ENCODE measurements at regions not wholly inside any gene's neighbourhood (a gene's known extent, or its start where the extent isn't known, plus 50 kb on each side); places are given as distances from the start of the nearest gene placed in this dataset.

GRCh38 chr12:77442633-77443032 lies 377.3 kb upstream of the E2F7 start:
- TF ChIP-seq, protein P1, sequence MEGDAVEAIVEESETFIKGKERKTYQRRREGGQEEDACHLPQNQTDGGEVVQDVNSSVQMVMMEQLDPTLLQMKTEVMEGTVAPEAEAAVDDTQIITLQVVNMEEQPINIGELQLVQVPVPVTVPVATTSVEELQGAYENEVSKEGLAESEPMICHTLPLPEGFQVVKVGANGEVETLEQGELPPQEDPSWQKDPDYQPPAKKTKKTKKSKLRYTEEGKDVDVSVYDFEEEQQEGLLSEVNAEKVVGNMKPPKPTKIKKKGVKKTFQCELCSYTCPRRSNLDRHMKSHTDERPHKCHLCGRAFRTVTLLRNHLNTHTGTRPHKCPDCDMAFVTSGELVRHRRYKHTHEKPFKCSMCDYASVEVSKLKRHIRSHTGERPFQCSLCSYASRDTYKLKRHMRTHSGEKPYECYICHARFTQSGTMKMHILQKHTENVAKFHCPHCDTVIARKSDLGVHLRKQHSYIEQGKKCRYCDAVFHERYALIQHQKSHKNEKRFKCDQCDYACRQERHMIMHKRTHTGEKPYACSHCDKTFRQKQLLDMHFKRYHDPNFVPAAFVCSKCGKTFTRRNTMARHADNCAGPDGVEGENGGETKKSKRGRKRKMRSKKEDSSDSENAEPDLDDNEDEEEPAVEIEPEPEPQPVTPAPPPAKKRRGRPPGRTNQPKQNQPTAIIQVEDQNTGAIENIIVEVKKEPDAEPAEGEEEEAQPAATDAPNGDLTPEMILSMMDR (IDR thresholded peaks at IDR 0.05) = no peak
- TF ChIP-seq EZH2 (IDR thresholded peaks at IDR 0.05) (no peak), EZH2phosphoT487 (IDR thresholded peaks at IDR 0.05) (no peak)

Measured in neural progenitor cell (in vitro differentiated cells).